MCF 10A (cell line): ENCODE measurements at regions not wholly inside any gene's neighbourhood (a gene's known extent, or its start where the extent isn't known, plus 50 kb on each side); places are given as distances from the start of the nearest gene placed in this dataset.

Experiments
- BruUV-seq: library from RNA; stranded (reverse); fragments of 400-500 nt; replicated peaks from 2 replicates; lab custom pipeline; 2021; lab: Mats Ljungman, UMichigan
- CTCF ChIA-PET: fragments of 300-600 bp; sonication (Branson Sonifier 250); formaldehyde crosslinking; extraction: SDS; loops from one replicate; lab custom pipeline; 2021; ENCODE audit warnings: antibody characterized with exemption, inconsistent platforms; lab: Yijun Ruan, JAX
- POLR2A ChIA-PET: fragments of 300-600, 350-650 bp; sonication (Branson Sonifier 250); formaldehyde crosslinking; extraction: SDS; loops from one replicate; lab custom pipeline; 2020; ENCODE audit warnings: antibody characterized with exemption, inconsistent platforms; lab: Yijun Ruan, JAX
- DNase-seq: peaks from one replicate; pipeline ENCODE4 v3.0.0-alpha.2; 2018; ENCODE audit not compliant: unreplicated experiment
- H3K27ac Mint-ChIP-seq: one replicate; pipeline ENCODE4 v1.8.0; 2022; ENCODE audit warnings: mild to moderate bottlenecking, low read depth, mixed read lengths; ENCODE audit not compliant: unreplicated experiment
- H3K27me3 Mint-ChIP-seq: one replicate; pipeline ENCODE4 v1.8.0; 2022; ENCODE audit warnings: mixed read lengths; ENCODE audit not compliant: insufficient read depth, unreplicated experiment
- H3K36me3 Mint-ChIP-seq: one replicate; pipeline ENCODE4 v1.8.0; 2022; ENCODE audit warnings: mild to moderate bottlenecking, moderate library complexity, mixed read lengths; ENCODE audit not compliant: insufficient read depth, unreplicated experiment
- H3K4me1 Mint-ChIP-seq: one replicate; pipeline ENCODE4 v1.8.0; 2022; ENCODE audit warnings: mixed read lengths; ENCODE audit not compliant: insufficient read depth, unreplicated experiment
- H3K4me3 Mint-ChIP-seq: one replicate; pipeline ENCODE4 v1.8.0; 2022; ENCODE audit warnings: mild to moderate bottlenecking, moderate library complexity, mixed read lengths; ENCODE audit not compliant: unreplicated experiment
- H3K9me3 Mint-ChIP-seq: one replicate; pipeline ENCODE4 v1.8.0; 2022; ENCODE audit warnings: mixed read lengths; ENCODE audit not compliant: unreplicated experiment
- CTCF ChIP-seq: fragments of 200-600 bp; IDR thresholded peaks from one replicate; pipeline ENCODE4 v1.8.0; 2022; ENCODE audit warnings: antibody characterized with exemption, mild to moderate bottlenecking; ENCODE audit not compliant: unreplicated experiment
- intact Hi-C: fragments of 100-400 bp; cut with micrococcal nuclease; formaldehyde crosslinking; loops from 2 replicates; pipeline ENCODE4 v1.14.1; 2022

- H3K27ac Mint-ChIP-seq, result peak overlapping the region; percentile 53
- no peaks in the 10 kb centered on the region for H3K27me3 Mint-ChIP-seq
- DNase-seq, result peak; percentile 37
- no TSS peak for BruUV-seq
- peaks cover 14% of the 10 kb centered on the region for H3K4me1 Mint-ChIP-seq
- H3K36me3 Mint-ChIP-seq, result peaks cover 6% of the 10 kb centered on the region
- CTCF ChIA-PET, result interaction anchor here (0.7 kb wide), 1 partner anchor 107 kb away, joined by 3 read pairs; no protein-coding TSS in a partner anchor
- no peak for TF ChIP-seq CTCF
- intact Hi-C loops, result no loop called here
- POLR2A ChIA-PET, result interaction anchor here (0.8 to 1.0 kb wide), 3 partner anchors 11 to 47 kb away, joined by 3 read pairs; no protein-coding TSS in a partner anchor
- H3K4me3 Mint-ChIP-seq, result no peak overlapping the region
- no peaks in the 10 kb centered on the region for H3K9me3 Mint-ChIP-seq
These were observed 53.3 kb downstream of the TANC2 start for GRCh38 chr17:63019138-63019873.

GRCh38 chr17:63022567-63022966 lies 56.5 kb downstream of the TANC2 start:
- DNase-seq, result no peak
- H3K36me3 Mint-ChIP-seq, result peaks cover 6% of the 10 kb centered on the region
- H3K27ac Mint-ChIP-seq, result no peak overlapping the region
- H3K9me3 Mint-ChIP-seq, result no peaks in the 10 kb centered on the region
- ChIA-PET CTCF (interaction anchor here (1.0 kb wide), 1 partner anchor 28 kb away, joined by 3 read pairs; no protein-coding TSS in a partner anchor), POLR2A (no interaction called here)
- no peak for TF ChIP-seq CTCF
- H3K4me1 Mint-ChIP-seq, result peaks cover 32% of the 10 kb centered on the region
- no peak overlapping the region for H3K4me3 Mint-ChIP-seq
- no peaks in the 10 kb centered on the region for H3K27me3 Mint-ChIP-seq
- intact Hi-C loops, result no loop called here
- BruUV-seq, result no TSS peak

- no peak overlapping the region for H3K4me3 Mint-ChIP-seq
- H3K36me3 Mint-ChIP-seq, result peaks cover 6% of the 10 kb centered on the region
- no TSS peak for BruUV-seq
- ChIA-PET CTCF (interaction anchor here (1.0 kb wide), 1 partner anchor 28 kb away, joined by 3 read pairs; no protein-coding TSS in a partner anchor), POLR2A (interaction anchor here (0.5 kb wide), 1 partner anchor 99 kb away, joined by 4 read pairs; no protein-coding TSS in a partner anchor)
- no peak overlapping the region for H3K27ac Mint-ChIP-seq
- no peaks in the 10 kb centered on the region for H3K9me3 Mint-ChIP-seq
- intact Hi-C loops, result no loop called here
- no peaks in the 10 kb centered on the region for H3K27me3 Mint-ChIP-seq
- peaks cover 32% of the 10 kb centered on the region for H3K4me1 Mint-ChIP-seq
- TF ChIP-seq CTCF, result no peak
- DNase-seq, result no peak
These were observed 57.0 kb downstream of the TANC2 start for GRCh38 chr17:63023049-63023448.

- no peaks in the 10 kb centered on the region for H3K9me3 Mint-ChIP-seq
- DNase-seq, result no peak
- POLR2A ChIA-PET, result interaction anchor here (0.7 kb wide), 1 partner anchor 24 kb away, joined by 3 read pairs; no protein-coding TSS in a partner anchor
- H3K27ac Mint-ChIP-seq, result no peak overlapping the region
- H3K4me3 Mint-ChIP-seq, result no peak overlapping the region
- peaks cover 6% of the 10 kb centered on the region for H3K36me3 Mint-ChIP-seq
- H3K27me3 Mint-ChIP-seq, result no peaks in the 10 kb centered on the region
- BruUV-seq, result no TSS peak
- TF ChIP-seq CTCF, result no peak
- CTCF ChIA-PET, result no interaction called here
- intact Hi-C loops, result no loop called here
- peaks cover 32% of the 10 kb centered on the region for H3K4me1 Mint-ChIP-seq
These were observed 58.2 kb downstream of the TANC2 start for GRCh38 chr17:63024201-63024600.
